Mammary epithelial cell (primary cell): ENCODE measurements at regions not wholly inside any gene's neighbourhood (a gene's known extent, or its start where the extent isn't known, plus 50 kb on each side); places are given as distances from the start of the nearest gene placed in this dataset.

Experiments
- CTCF ChIP-seq, 2 donors: IDR thresholded peaks in 1 of 2; conservative IDR thresholded peaks in 1 of 2; 2 replicates each; pipeline ENCODE4 v1.5.1; 2011 to 2012; ENCODE audit warnings: inconsistent platforms in 2 of 2, low read length in 2 of 2, mild to moderate bottlenecking in 2 of 2, control low read depth in 1 of 2, low read depth in 1 of 2; ENCODE audit not compliant: insufficient read depth in 1 of 2; ENCODE audit errors: extremely low read depth in 1 of 2
- EZH2 ChIP-seq: IDR thresholded peaks from 2 replicates; pipeline ENCODE4 v1.6.1; 2012; ENCODE audit warnings: low read length, inconsistent platforms, borderline replicate concordance

DNA sequence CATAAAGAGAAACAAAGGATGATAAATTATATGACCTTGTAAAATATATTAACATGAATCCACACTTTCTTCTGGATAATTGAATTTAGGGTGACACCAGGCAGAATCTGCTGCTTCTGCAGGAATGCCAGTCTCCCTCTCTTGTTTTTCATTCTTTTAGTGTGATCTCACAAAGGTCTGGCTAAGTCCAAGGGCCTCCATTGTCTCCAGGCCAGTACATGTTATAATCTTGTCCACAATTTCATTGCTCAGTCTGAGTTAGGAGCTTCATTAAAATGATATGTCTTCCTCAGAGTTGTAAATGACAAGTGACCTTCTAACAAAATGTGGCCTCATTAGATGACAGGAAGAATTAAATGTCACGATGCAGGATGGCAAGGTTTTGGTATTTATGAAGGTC, 110.2 kb downstream of the APOB start:
- TF ChIP-seq CTCF (conservative IDR thresholded peaks at IDR 0.05 in 1 of 2, IDR thresholded peaks at IDR 0.05 in 1 of 2; ENCODE audit: extremely low read depth in 1 of 2, insufficient read depth in 1 of 2, low read depth in 1 of 2, low read length in 2 of 2) (no peak), EZH2 (no peak)
